Mesendoderm (in vitro differentiated cells): ENCODE measurements at regions not wholly inside any gene's neighbourhood (a gene's known extent, or its start where the extent isn't known, plus 50 kb on each side); places are given as distances from the start of the nearest gene placed in this dataset.

ENCODE experiments used
- DNase-seq: peaks from one replicate; pipeline ENCODE4 v3.0.0; 2013
- H2AK5ac ChIP-seq: 2 replicates; pipeline ENCODE4 v1.6.1; 2013; ENCODE audit warnings: low read length, inconsistent platforms
- H2BK120ac ChIP-seq: 2 replicates; pipeline ENCODE4 v1.6.1; 2013; ENCODE audit warnings: low read depth, mild to moderate bottlenecking, low read length, moderate library complexity, mixed read lengths
- H2BK15ac ChIP-seq: replicated peaks from 2 replicates; pipeline ENCODE4 v1.6.1; 2013; ENCODE audit warnings: low read depth, mild to moderate bottlenecking, moderate library complexity
- H2BK5ac ChIP-seq: 2 replicates; pipeline ENCODE4 v1.6.1; 2013; ENCODE audit warnings: low read length, inconsistent platforms
- H3K18ac ChIP-seq: 2 replicates; pipeline ENCODE4 v1.6.1; 2013; ENCODE audit warnings: mild to moderate bottlenecking, low read length, mixed read lengths
- H3K23ac ChIP-seq: one replicate; pipeline ENCODE4 v1.6.1; 2013; ENCODE audit warnings: low read length
- H3K27ac ChIP-seq: 2 replicates; pipeline ENCODE4 v1.5.1; 2013; ENCODE audit warnings: low read depth, mild to moderate bottlenecking, inconsistent platforms, low read length, moderate library complexity
- H3K27me3 ChIP-seq: 2 replicates; pipeline ENCODE4 v1.6.1; 2013; ENCODE audit warnings: low read length, control low read depth, mild to moderate bottlenecking, inconsistent platforms; ENCODE audit not compliant: insufficient read depth, poor library complexity
- H3K36me3 ChIP-seq: 2 replicates; pipeline ENCODE4 v1.6.1; 2013; ENCODE audit warnings: low read length, inconsistent platforms; ENCODE audit not compliant: control insufficient read depth, insufficient read depth
- H3K4ac ChIP-seq: one replicate; pipeline ENCODE4 v1.6.1; 2013; ENCODE audit warnings: low read depth, mild to moderate bottlenecking, low read length, moderate library complexity
- H3K4me1 ChIP-seq: 2 replicates; pipeline ENCODE4 v1.6.1; 2013; ENCODE audit warnings: low read depth, low read length, inconsistent platforms; ENCODE audit not compliant: control insufficient read depth
- H3K4me2 ChIP-seq: 2 replicates; pipeline ENCODE4 v1.6.1; 2013; ENCODE audit warnings: low read length
- H3K4me3 ChIP-seq: 2 replicates; pipeline ENCODE4 v1.5.1; 2013; ENCODE audit warnings: mild to moderate bottlenecking, low read length
- H3K56ac ChIP-seq: one replicate; pipeline ENCODE4 v1.6.1; 2013; ENCODE audit warnings: low read length
- H3K79me1 ChIP-seq: 2 replicates; pipeline ENCODE4 v1.6.1; 2013; ENCODE audit warnings: low read length, inconsistent platforms
- H3K79me2 ChIP-seq: 2 replicates; pipeline ENCODE4 v1.6.1; 2013; ENCODE audit warnings: mild to moderate bottlenecking, low read length; ENCODE audit not compliant: control insufficient read depth, insufficient read depth
- H3K9ac ChIP-seq: 2 replicates; pipeline ENCODE4 v1.6.1; 2013; ENCODE audit warnings: low read length, inconsistent platforms
- H4K5ac ChIP-seq: one replicate; pipeline ENCODE4 v1.6.1; 2013; ENCODE audit warnings: low read length
- H4K8ac ChIP-seq: one replicate; pipeline ENCODE4 v1.6.1; 2013; ENCODE audit warnings: low read depth, mild to moderate bottlenecking, control low read depth, low read length, moderate library complexity
- WGBS: extraction: QIAGEN DNeasy Blood & Tissue Kit; methylation state at CpG from one replicate; pipeline ENCODE4 v1.1.7; 2013; ENCODE audit warnings: low lambda C conversion rate, missing lambda C conversion rate; ENCODE audit not compliant: insufficient coverage; ENCODE audit errors: extremely low coverage; 5-methylcytosine and 5-hydroxymethylcytosine counted together

- H3K9ac ChIP-seq: no peak overlapping the region
- H3K27ac ChIP-seq: no peak overlapping the region
- H3K56ac ChIP-seq: no peak overlapping the region
- no peak overlapping the region for H2AK5ac ChIP-seq
- no peaks in the 10 kb centered on the region for H3K36me3 ChIP-seq
- H3K4ac ChIP-seq: no peak overlapping the region
- H3K79me2 ChIP-seq: no peaks in the 10 kb centered on the region
- no peaks in the 10 kb centered on the region for H3K4me1 ChIP-seq
- no peaks in the 10 kb centered on the region for H3K79me1 ChIP-seq
- no peak overlapping the region for H3K18ac ChIP-seq
- H3K4me2 ChIP-seq: no peak overlapping the region
- WGBS: no CpG with 5 or more reads among the region's 5 CpGs
- H2BK120ac ChIP-seq: no peak overlapping the region
- H3K4me3 ChIP-seq: no peak overlapping the region
- no peak for DNase-seq
- no peaks in the 10 kb centered on the region for H3K27me3 ChIP-seq
- no peak overlapping the region for H2BK15ac ChIP-seq
- no peak overlapping the region for H4K5ac ChIP-seq
- no peak overlapping the region for H2BK5ac ChIP-seq
- H3K23ac ChIP-seq: no peak overlapping the region
- H4K8ac ChIP-seq: no peak overlapping the region
Observed at GRCh38 chr3:6734395-6734746, 126.5 kb upstream of the GRM7 start.

DNA sequence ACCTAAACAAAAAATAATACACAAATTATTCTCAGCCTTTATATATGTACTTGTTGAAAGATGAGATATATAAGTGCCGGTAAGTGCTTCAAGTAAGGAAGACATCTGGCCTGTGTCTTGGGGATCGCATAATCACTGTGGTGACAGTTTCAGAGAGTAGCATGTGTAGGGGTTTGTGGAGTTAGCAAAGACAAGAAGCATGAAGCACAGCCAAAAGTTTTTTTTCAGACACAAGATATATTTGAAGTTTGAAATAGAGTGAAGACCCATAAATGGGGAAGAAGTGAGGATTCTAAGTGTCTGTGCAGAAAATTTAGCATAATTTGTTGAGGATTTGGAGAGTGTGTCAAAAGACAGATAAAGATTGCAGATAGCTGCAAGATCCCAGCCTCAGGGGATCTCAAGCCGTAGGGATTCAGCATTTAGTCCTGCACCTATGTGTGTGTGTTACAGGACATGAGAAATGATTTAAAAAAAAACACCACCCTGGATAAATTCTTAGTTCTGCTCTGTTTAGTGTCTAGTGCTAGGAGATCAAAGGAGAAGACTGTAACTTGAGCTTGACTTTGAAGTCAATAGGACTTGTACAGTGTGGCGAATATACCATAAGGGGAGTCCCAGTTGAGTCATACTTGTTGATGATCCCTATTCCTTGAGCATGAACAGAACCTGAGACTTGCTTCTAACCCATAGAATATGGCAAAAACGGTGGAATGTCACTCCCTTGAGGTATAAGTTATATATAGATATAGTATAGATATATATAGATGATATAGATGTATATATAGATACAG lies 123.9 kb upstream of the GRM7 start:
- H2BK5ac ChIP-seq: no peak overlapping the region
- H3K4ac ChIP-seq: no peak overlapping the region
- no peak overlapping the region for H4K5ac ChIP-seq
- H3K4me1 ChIP-seq: no peaks in the 10 kb centered on the region
- H3K79me1 ChIP-seq: no peaks in the 10 kb centered on the region
- H3K23ac ChIP-seq: no peak overlapping the region
- DNase-seq: no peak
- H2BK120ac ChIP-seq: no peak overlapping the region
- H3K4me3 ChIP-seq: no peak overlapping the region
- H3K27me3 ChIP-seq: no peaks in the 10 kb centered on the region
- no peak overlapping the region for H4K8ac ChIP-seq
- no CpG with 5 or more reads among the region's 5 CpGs for WGBS
- H2AK5ac ChIP-seq: no peak overlapping the region
- H3K36me3 ChIP-seq: no peaks in the 10 kb centered on the region
- H3K56ac ChIP-seq: no peak overlapping the region
- no peaks in the 10 kb centered on the region for H3K79me2 ChIP-seq
- H3K9ac ChIP-seq: no peak overlapping the region
- H2BK15ac ChIP-seq: no peak overlapping the region
- H3K18ac ChIP-seq: no peak overlapping the region
- H3K27ac ChIP-seq: no peak overlapping the region
- no peak overlapping the region for H3K4me2 ChIP-seq

GRCh38 chr3:6737630-6738029 lies 123.3 kb upstream of the GRM7 start:
- H3K36me3 ChIP-seq: no peaks in the 10 kb centered on the region
- H3K23ac ChIP-seq: no peak overlapping the region
- H3K4me3 ChIP-seq: no peak overlapping the region
- H3K79me2 ChIP-seq: no peaks in the 10 kb centered on the region
- H2BK5ac ChIP-seq: no peak overlapping the region
- no peak overlapping the region for H2BK15ac ChIP-seq
- no peak overlapping the region for H3K4ac ChIP-seq
- H3K56ac ChIP-seq: no peak overlapping the region
- no peaks in the 10 kb centered on the region for H3K27me3 ChIP-seq
- H3K4me2 ChIP-seq: no peak overlapping the region
- no peak overlapping the region for H4K8ac ChIP-seq
- WGBS: no CpG with 5 or more reads among the region's 2 CpGs
- H2AK5ac ChIP-seq: no peak overlapping the region
- H2BK120ac ChIP-seq: no peak overlapping the region
- no peak for DNase-seq
- no peak overlapping the region for H4K5ac ChIP-seq
- no peak overlapping the region for H3K27ac ChIP-seq
- H3K9ac ChIP-seq: no peak overlapping the region
- H3K4me1 ChIP-seq: no peaks in the 10 kb centered on the region
- no peaks in the 10 kb centered on the region for H3K79me1 ChIP-seq
- no peak overlapping the region for H3K18ac ChIP-seq

GRCh38 chr3:6739288-6739687 lies 121.6 kb upstream of the GRM7 start:
- no peak for DNase-seq
- no peak overlapping the region for H3K4ac ChIP-seq
- no peaks in the 10 kb centered on the region for H3K27me3 ChIP-seq
- no peaks in the 10 kb centered on the region for H3K36me3 ChIP-seq
- H2BK120ac ChIP-seq: no peak overlapping the region
- no peak overlapping the region for H4K8ac ChIP-seq
- no peak overlapping the region for H3K4me3 ChIP-seq
- H4K5ac ChIP-seq: no peak overlapping the region
- no CpG with 5 or more reads among the region's 3 CpGs for WGBS
- H3K79me2 ChIP-seq: no peaks in the 10 kb centered on the region
- H2AK5ac ChIP-seq: no peak overlapping the region
- no peak overlapping the region for H2BK15ac ChIP-seq
- H3K4me1 ChIP-seq: no peaks in the 10 kb centered on the region
- H3K23ac ChIP-seq: no peak overlapping the region
- H3K9ac ChIP-seq: no peak overlapping the region
- no peaks in the 10 kb centered on the region for H3K79me1 ChIP-seq
- no peak overlapping the region for H3K56ac ChIP-seq
- no peak overlapping the region for H3K4me2 ChIP-seq
- no peak overlapping the region for H2BK5ac ChIP-seq
- no peak overlapping the region for H3K27ac ChIP-seq
- H3K18ac ChIP-seq: no peak overlapping the region

GRCh38 chr3:6743067-6743720 lies 117.7 kb upstream of the GRM7 start:
- DNase-seq: no peak
- no peaks in the 10 kb centered on the region for H3K4me1 ChIP-seq
- no peak overlapping the region for H4K5ac ChIP-seq
- no peak overlapping the region for H3K27ac ChIP-seq
- H3K4me2 ChIP-seq: no peak overlapping the region
- no peak overlapping the region for H3K4me3 ChIP-seq
- no peak overlapping the region for H3K4ac ChIP-seq
- no peak overlapping the region for H3K56ac ChIP-seq
- H3K79me2 ChIP-seq: no peaks in the 10 kb centered on the region
- no peak overlapping the region for H2BK5ac ChIP-seq
- H3K36me3 ChIP-seq: no peaks in the 10 kb centered on the region
- H4K8ac ChIP-seq: no peak overlapping the region
- WGBS: no CpG with 5 or more reads among the region's 7 CpGs
- no peaks in the 10 kb centered on the region for H3K79me1 ChIP-seq
- no peak overlapping the region for H3K9ac ChIP-seq
- H2BK15ac ChIP-seq: no peak overlapping the region
- H3K23ac ChIP-seq: no peak overlapping the region
- H2BK120ac ChIP-seq: no peak overlapping the region
- H3K18ac ChIP-seq: no peak overlapping the region
- no peak overlapping the region for H2AK5ac ChIP-seq
- H3K27me3 ChIP-seq: no peaks in the 10 kb centered on the region
